DND-41 (cell line): ENCODE measurements at regions not wholly inside any gene's neighbourhood (a gene's known extent, or its start where the extent isn't known, plus 50 kb on each side); places are given as distances from the start of the nearest gene placed in this dataset.
"Not testable (repeated sequence)": the region's sequence is repeated elsewhere in the genome, so short reads cannot be mapped to it uniquely, and the experiment has no call there.

ENCODE experiments used
- CTCF ChIP-seq: IDR thresholded peaks from 2 replicates; pipeline ENCODE4 v1.5.1; 2012; ENCODE audit warnings: borderline replicate concordance, low read length, moderate library complexity, mild to moderate bottlenecking; ENCODE audit not compliant: poor library complexity, severe bottlenecking; ENCODE audit errors: extremely low read depth
- EZH2 ChIP-seq: IDR thresholded peaks from 3 replicates; pipeline ENCODE4 v1.6.1; 2012; ENCODE audit warnings: borderline replicate concordance, low read depth, mild to moderate bottlenecking, moderate library complexity, low read length, inconsistent platforms; ENCODE audit not compliant: severe bottlenecking

DNA sequence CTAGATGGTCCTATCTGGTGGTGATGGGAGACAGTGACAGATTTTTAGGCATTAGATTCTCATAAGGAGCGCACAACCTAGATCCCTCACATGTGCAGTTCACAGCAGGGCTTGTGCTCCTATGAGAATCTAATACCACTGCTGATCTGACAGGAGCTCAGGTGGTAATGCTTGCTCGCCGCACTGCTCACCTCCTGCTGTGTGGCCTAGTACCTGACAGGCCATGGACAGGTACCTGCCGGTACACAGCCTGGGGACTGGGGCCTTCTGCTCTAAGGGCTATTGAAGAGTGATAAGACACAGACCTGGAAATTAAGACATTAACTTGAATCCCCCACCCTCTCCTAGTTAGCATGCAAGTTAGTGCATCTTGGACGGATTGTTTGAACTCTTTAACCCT lies 64.4 kb downstream of the KLRB1 start:
- TF ChIP-seq CTCF, EZH2: not testable (repeated sequence)
